ENCODE measurements at regions not wholly inside any gene's neighbourhood (a gene's known extent, or its start where the extent isn't known, plus 50 kb on each side); places are given as distances from the start of the nearest gene placed in this dataset.

DNA sequence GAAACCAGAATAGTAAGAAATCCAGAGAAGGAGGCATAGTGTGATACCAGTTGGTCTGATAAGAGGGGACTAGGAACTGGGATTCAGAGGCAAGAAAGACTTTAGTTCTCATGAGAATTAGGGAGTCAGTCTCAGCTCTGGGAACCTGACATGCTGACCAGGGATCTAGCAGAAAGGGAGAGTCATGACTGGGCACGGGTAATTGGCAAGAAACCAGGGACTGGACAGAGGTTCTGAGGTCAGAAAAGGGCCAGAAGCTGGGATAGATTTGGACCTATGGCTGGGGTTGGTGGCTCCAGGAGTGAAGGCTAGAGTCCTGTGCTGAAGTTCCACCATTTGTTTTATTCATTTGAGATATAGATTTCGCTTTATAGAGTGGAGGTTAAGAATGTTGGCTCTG, 110.2 kb upstream of the C1GALT1C1 start:
- no peaks in the 10 kb centered on the region for H3K9me3 ChIP-seq (ENCODE audit: control insufficient read depth in 4 of 4, low read length in 3 of 4)
- no peaks in the 10 kb centered on the region for H3K36me3 ChIP-seq (ENCODE audit: control insufficient read depth in 4 of 4, insufficient read depth in 3 of 4, low read depth in 1 of 4, low read length in 3 of 4)
- DNase-seq (ENCODE audit: low spot score), result no peak
- no peak overlapping the region for H3K9ac ChIP-seq (ENCODE audit: low read depth in 1 of 2, low read length in 2 of 2)
- TF ChIP-seq HNF4G (IDR thresholded peaks at IDR 0.05) (no peak), GABPA (IDR thresholded peaks at IDR 0.05 in 1 of 2, conservative IDR thresholded peaks at IDR 0.05 in 1 of 2) (no peak), NR2F2 (IDR thresholded peaks at IDR 0.05) (no peak), RXRA (IDR thresholded peaks at IDR 0.05) (no peak), FOXA1 (IDR thresholded peaks at IDR 0.05) (no peak), JUND (IDR thresholded peaks at IDR 0.05) (no peak), FOXA2 (IDR thresholded peaks at IDR 0.05) (no peak), ZBTB33 (IDR thresholded peaks at IDR 0.05) (no peak), CTCF (IDR thresholded peaks at IDR 0.05; ENCODE audit: low read depth, low read length, missing input control) (no peak), RAD21 (IDR thresholded peaks at IDR 0.05) (no peak), EGR1 (IDR thresholded peaks at IDR 0.05; ENCODE audit: low read depth in 2 of 2) (no peak), SP1 (IDR thresholded peaks at IDR 0.05) (no peak), REST (IDR thresholded peaks at IDR 0.05) (no peak), TAF1 (conservative IDR thresholded peaks at IDR 0.05) (no peak), YY1 (IDR thresholded peaks at IDR 0.05) (no peak), HNF4A (conservative IDR thresholded peaks at IDR 0.05) (no peak), ATF3 (IDR thresholded peaks at IDR 0.05) (no peak)
- TF ChIP-seq, protein P1, sequence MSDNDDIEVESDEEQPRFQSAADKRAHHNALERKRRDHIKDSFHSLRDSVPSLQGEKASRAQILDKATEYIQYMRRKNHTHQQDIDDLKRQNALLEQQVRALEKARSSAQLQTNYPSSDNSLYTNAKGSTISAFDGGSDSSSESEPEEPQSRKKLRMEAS (IDR thresholded peaks at IDR 0.05), result no peak
- no peaks in the 10 kb centered on the region for H3K27me3 ChIP-seq (ENCODE audit: control insufficient read depth in 4 of 4, insufficient read depth in 4 of 4, low read length in 3 of 4)
- no peaks in the 10 kb centered on the region for H3K4me1 ChIP-seq (ENCODE audit: control insufficient read depth in 4 of 4, insufficient read depth in 4 of 4, low read length in 3 of 4)
- H3K27ac ChIP-seq (ENCODE audit: low read depth in 1 of 2, low read length in 2 of 2), result no peak overlapping the region
- no peak overlapping the region for H3K4me3 ChIP-seq (ENCODE audit: low read depth in 1 of 3, low read length in 3 of 3)
- WGBS, result 60% methylated on average over 2 of the region's 2 CpGs

DNA sequence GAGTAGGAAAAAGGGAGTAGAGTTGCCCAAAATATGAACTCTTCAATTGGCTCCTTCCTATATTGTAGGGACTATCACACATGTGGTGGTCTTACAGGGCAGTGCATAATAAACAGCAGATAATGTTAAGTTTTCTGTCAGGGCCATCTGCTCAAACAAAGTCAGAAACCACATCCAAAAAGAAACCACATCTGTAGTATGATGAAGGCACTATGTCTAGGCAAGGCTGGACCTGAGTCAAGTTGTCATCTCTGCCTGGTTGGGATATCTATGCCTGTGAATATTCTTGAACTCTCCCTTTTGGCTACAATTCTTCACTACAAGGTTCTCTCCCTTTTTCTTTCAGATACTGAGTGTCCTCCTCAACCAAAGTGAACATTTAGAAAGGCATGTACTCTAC, 109.4 kb upstream of the C1GALT1C1 start:
- Histone ChIP-seq H3K4me1 (ENCODE audit: control insufficient read depth in 4 of 4, insufficient read depth in 4 of 4, low read length in 3 of 4) (no peaks in the 10 kb centered on the region), H3K9me3 (ENCODE audit: control insufficient read depth in 4 of 4, low read length in 3 of 4) (no peaks in the 10 kb centered on the region), H3K27ac (ENCODE audit: low read depth in 1 of 2, low read length in 2 of 2) (no peak overlapping the region), H3K27me3 (ENCODE audit: control insufficient read depth in 4 of 4, insufficient read depth in 4 of 4, low read length in 3 of 4) (no peaks in the 10 kb centered on the region), H3K4me3 (ENCODE audit: low read depth in 1 of 3, low read length in 3 of 3) (no peak overlapping the region), H3K9ac (ENCODE audit: low read depth in 1 of 2, low read length in 2 of 2) (no peak overlapping the region), H3K36me3 (ENCODE audit: control insufficient read depth in 4 of 4, insufficient read depth in 3 of 4, low read depth in 1 of 4, low read length in 3 of 4) (no peaks in the 10 kb centered on the region)
- no peak for DNase-seq (ENCODE audit: low spot score)
- no peak for TF ChIP-seq RXRA (IDR thresholded peaks at IDR 0.05)
- no peak for TF ChIP-seq HNF4A (conservative IDR thresholded peaks at IDR 0.05)
- no peak for TF ChIP-seq SP1 (IDR thresholded peaks at IDR 0.05)
- no peak for TF ChIP-seq FOXA1 (IDR thresholded peaks at IDR 0.05)
- TF ChIP-seq REST (IDR thresholded peaks at IDR 0.05), result no peak
- no peak for TF ChIP-seq TAF1 (conservative IDR thresholded peaks at IDR 0.05)
- TF ChIP-seq ZBTB33 (IDR thresholded peaks at IDR 0.05), result no peak

Measured in liver (tissue), 8 donors.